ENCODE measurements at regions not wholly inside any gene's neighbourhood (a gene's known extent, or its start where the extent isn't known, plus 50 kb on each side); places are given as distances from the start of the nearest gene placed in this dataset.

GRCh38 chr11:27898166-27898565, 197.9 kb upstream of the BDNF start:
- TF ChIP-seq CTCF (IDR thresholded peaks at IDR 0.05) (no peak), POLR2AphosphoS5 (IDR thresholded peaks at IDR 0.05; ENCODE audit: low read depth, low read length) (no peak), SIN3A (IDR thresholded peaks at IDR 0.05; ENCODE audit: borderline replicate concordance, insufficient read depth, low read depth, low read length) (no peak), TCF7L2 (IDR thresholded peaks at IDR 0.05; ENCODE audit: low read depth, low read length) (no peak)
